ENCODE measurements at regions not wholly inside any gene's neighbourhood (a gene's known extent, or its start where the extent isn't known, plus 50 kb on each side); places are given as distances from the start of the nearest gene placed in this dataset.

GRCh38 chr7:42736931-42737330 is 174.9 kb downstream of the C7orf25 start:
- TF ChIP-seq BRCA1 (IDR thresholded peaks at IDR 0.05; ENCODE audit: low read depth, low read length) (no peak), POLR2A (IDR thresholded peaks at IDR 0.05; ENCODE audit: control extremely low read depth in 1 of 2, low read depth in 2 of 2, low read length in 2 of 2) (no peak), CREB1 (IDR thresholded peaks at IDR 0.05) (no peak), CTCF (IDR thresholded peaks at IDR 0.05; ENCODE audit: control extremely low read depth in 1 of 3, insufficient read depth in 1 of 3, low read depth in 1 of 3, low read length in 3 of 3) (peak; percentile 40 to 75 (median 64)), GABPA (IDR thresholded peaks at IDR 0.05; ENCODE audit: borderline replicate concordance, insufficient read depth, low read length) (no peak), CHD1 (IDR thresholded peaks at IDR 0.05; ENCODE audit: low read depth, low read length) (no peak), EZH2 (IDR thresholded peaks at IDR 0.05; ENCODE audit: low read depth, low read length, severe bottlenecking) (no peak), CEBPB (IDR thresholded peaks at IDR 0.05; ENCODE audit: low read depth, low read length) (no peak), SIX5 (IDR thresholded peaks at IDR 0.05; ENCODE audit: low read depth, low read length) (no peak), ATF3 (IDR thresholded peaks at IDR 0.05; ENCODE audit: insufficient read depth, low read depth, low read length) (no peak), MAX (IDR thresholded peaks at IDR 0.05) (no peak)

Measured in H1 (cell line).